ENCODE measurements at regions not wholly inside any gene's neighbourhood (a gene's known extent, or its start where the extent isn't known, plus 50 kb on each side); places are given as distances from the start of the nearest gene placed in this dataset.

- Histone ChIP-seq H3K4me2 (ENCODE audit: low read depth, low read length) (no peak overlapping the region), H4K8ac (ENCODE audit: low read depth in 2 of 2, low read length in 2 of 2) (no peak overlapping the region), H3K79me1 (ENCODE audit: low read depth in 1 of 2, low read length in 2 of 2) (no peaks in the 10 kb centered on the region), H3K9me1 (ENCODE audit: insufficient read depth, low read length) (no peaks in the 10 kb centered on the region), H3K9me3 (ENCODE audit: control insufficient read depth, insufficient read depth, low read length) (no peaks in the 10 kb centered on the region), H3K14ac (replicated peaks; ENCODE audit: low read depth, low read length) (no peak overlapping the region), H2BK120ac (ENCODE audit: low read depth, low read length) (no peak overlapping the region), H3K18ac (ENCODE audit: low read depth, low read length) (no peak overlapping the region), H3K9ac (ENCODE audit: low read depth, low read length) (no peak overlapping the region), H3K27ac (ENCODE audit: insufficient read depth, low read length) (no peak overlapping the region), H4K91ac (ENCODE audit: insufficient read depth, low read depth, low read length) (no peak overlapping the region), H3K23ac (ENCODE audit: low read depth, low read length) (no peak overlapping the region), H2BK5ac (ENCODE audit: low read depth, low read length, poor library complexity, severe bottlenecking) (no peak overlapping the region), H3K56ac (ENCODE audit: extremely low read depth, insufficient read depth, low read length) (no peak overlapping the region), H2AK5ac (ENCODE audit: low read depth, low read length) (no peak overlapping the region), H2BK15ac (ENCODE audit: low read depth, low read length) (no peak overlapping the region), H3K27me3 (ENCODE audit: control insufficient read depth, insufficient read depth, low read length) (no peaks in the 10 kb centered on the region; the same call in none of the 2 replicates), H2BK20ac (ENCODE audit: low read depth, low read length) (no peak overlapping the region), H3K36me3 (ENCODE audit: control insufficient read depth, insufficient read depth, low read length) (no peaks in the 10 kb centered on the region), H3K4me3 (ENCODE audit: insufficient read depth, low read depth, low read length) (no peak overlapping the region), H4K20me1 (ENCODE audit: insufficient read depth, low read length) (no peaks in the 10 kb centered on the region), H3K4me1 (ENCODE audit: control insufficient read depth, insufficient read depth, low read length) (no peaks in the 10 kb centered on the region), H3K4ac (ENCODE audit: low read depth, low read length) (no peak overlapping the region), H2AFZ (replicated peaks; ENCODE audit: low read length, poor library complexity) (no peak overlapping the region), H4K5ac (ENCODE audit: low read depth, low read length) (no peak overlapping the region), H2AK9ac (replicated peaks; ENCODE audit: low read depth, low read length, poor library complexity) (no peak overlapping the region)
- ATAC-seq (ENCODE audit: low read depth) (no peak), DNase-seq (no peak)
- POLR2A ChIA-PET (ENCODE audit: unreplicated experiment), result no interaction called here
- BruUV-seq (replicated peaks), result no TSS peak
- TF ChIP-seq RCOR1 (IDR thresholded peaks at IDR 0.05; ENCODE audit: insufficient replicate concordance, low read length), result no peak
- TF ChIP-seq CEBPB (IDR thresholded peaks at IDR 0.05; ENCODE audit: low read depth, low read length), result no peak
- no peak for TF ChIP-seq FOS (IDR thresholded peaks at IDR 0.05; ENCODE audit: low read depth, low read length)
- TF ChIP-seq POLR2A (IDR thresholded peaks at IDR 0.05; ENCODE audit: low read depth, low read length), result no peak
- no peak for TF ChIP-seq ELK1 (IDR thresholded peaks at IDR 0.05; ENCODE audit: borderline replicate concordance, low read depth, low read length)
- no peak for TF ChIP-seq NFE2L2 (IDR thresholded peaks at IDR 0.05; ENCODE audit: low read depth, low read length)
- TF ChIP-seq MAFK (IDR thresholded peaks at IDR 0.05; ENCODE audit: low read depth, low read length), result no peak
- TF ChIP-seq MAZ (IDR thresholded peaks at IDR 0.05; ENCODE audit: borderline replicate concordance, low read depth, low read length), result no peak
- TF ChIP-seq, protein P1, sequence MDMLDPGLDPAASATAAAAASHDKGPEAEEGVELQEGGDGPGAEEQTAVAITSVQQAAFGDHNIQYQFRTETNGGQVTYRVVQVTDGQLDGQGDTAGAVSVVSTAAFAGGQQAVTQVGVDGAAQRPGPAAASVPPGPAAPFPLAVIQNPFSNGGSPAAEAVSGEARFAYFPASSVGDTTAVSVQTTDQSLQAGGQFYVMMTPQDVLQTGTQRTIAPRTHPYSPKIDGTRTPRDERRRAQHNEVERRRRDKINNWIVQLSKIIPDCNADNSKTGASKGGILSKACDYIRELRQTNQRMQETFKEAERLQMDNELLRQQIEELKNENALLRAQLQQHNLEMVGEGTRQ (IDR thresholded peaks at IDR 0.05; ENCODE audit: low read depth, low read length), result no peak
- no peak for TF ChIP-seq RFX5 (IDR thresholded peaks at IDR 0.05; ENCODE audit: low read depth, low read length)
- no peak for TF ChIP-seq CTCF (conservative IDR thresholded peaks at IDR 0.05; ENCODE audit: low read depth, low read length)
- TF ChIP-seq MXI1 (IDR thresholded peaks at IDR 0.05; ENCODE audit: borderline replicate concordance, low read depth, low read length), result no peak
- no peak for TF ChIP-seq RAD21 (IDR thresholded peaks at IDR 0.05; ENCODE audit: low read length)
- TF ChIP-seq CHD1 (IDR thresholded peaks at IDR 0.05; ENCODE audit: low read depth, low read length), result no peak
- TF ChIP-seq BHLHE40 (IDR thresholded peaks at IDR 0.05; ENCODE audit: low read depth, low read length), result no peak
- TF ChIP-seq SMC3 (IDR thresholded peaks at IDR 0.05; ENCODE audit: low read depth, low read length), result no peak
- intact Hi-C loops (cut with micrococcal nuclease), result no loop called here
- CTCF ChIA-PET, result no interaction called here
- dilution Hi-C loops (cut with HindIII; ENCODE audit: low sequenced_read_pairs, unreplicated experiment), result no loop called here
- in situ Hi-C loops (cut with MboI; ENCODE audit: low sequenced_read_pairs), result no loop called here
Observed at GRCh38 chr4:52263607-52264006, 212.5 kb downstream of the SPATA18 start.
